ENCODE measurements at regions not wholly inside any gene's neighbourhood (a gene's known extent, or its start where the extent isn't known, plus 50 kb on each side); places are given as distances from the start of the nearest gene placed in this dataset.
"Not testable (repeated sequence)": the region's sequence is repeated elsewhere in the genome, so short reads cannot be mapped to it uniquely, and the experiment has no call there.

GRCh38 chr10:30740774-30741173 is 111.2 kb upstream of the LYZL2 start:
- ATAC-seq = not testable (repeated sequence)
- peak; percentile 61 for TF ChIP-seq ZNF8 (CRISPR knock-in tag; IDR thresholded peaks at IDR 0.05)

GRCh38 chr10:30738416-30738815 is 108.9 kb upstream of the LYZL2 start:
- TF ChIP-seq PATZ1 (CRISPR knock-in tag; IDR thresholded peaks at IDR 0.05; ENCODE audit: borderline replicate concordance) (no peak), CSRNP3 (CRISPR knock-in tag; IDR thresholded peaks at IDR 0.05) (no peak)
- ATAC-seq = no peak

GRCh38 chr10:30737931-30738391 is 108.4 kb upstream of the LYZL2 start:
- ATAC-seq = no peak
- TF ChIP-seq TSHZ2 (CRISPR knock-in tag; IDR thresholded peaks at IDR 0.05) (no peak), RARB (CRISPR knock-in tag; IDR thresholded peaks at IDR 0.05) (no peak), ZFP3 (CRISPR knock-in tag; IDR thresholded peaks at IDR 0.05) (no peak), ZNF70 (CRISPR knock-in tag; IDR thresholded peaks at IDR 0.05) (no peak), TOX (CRISPR knock-in tag; IDR thresholded peaks at IDR 0.05; ENCODE audit: borderline replicate concordance) (no peak), PPARA (CRISPR knock-in tag; IDR thresholded peaks at IDR 0.05; ENCODE audit: borderline replicate concordance) (no peak), CSDC2 (CRISPR knock-in tag; IDR thresholded peaks at IDR 0.05) (no peak), ZC3H10 (CRISPR knock-in tag; IDR thresholded peaks at IDR 0.05) (no peak), SNAI2 (CRISPR knock-in tag; IDR thresholded peaks at IDR 0.05) (no peak), ESRRG (CRISPR knock-in tag; IDR thresholded peaks at IDR 0.05) (no peak), ZNF565 (CRISPR knock-in tag; conservative IDR thresholded peaks at IDR 0.05; ENCODE audit: low read depth) (no peak), GLIS3 (CRISPR knock-in tag; IDR thresholded peaks at IDR 0.05) (no peak), POU6F1 (CRISPR knock-in tag; IDR thresholded peaks at IDR 0.05; ENCODE audit: borderline replicate concordance, low read depth) (no peak), CREB5 (CRISPR knock-in tag; IDR thresholded peaks at IDR 0.05; ENCODE audit: low read depth) (no peak), ZFP30 (CRISPR knock-in tag; IDR thresholded peaks at IDR 0.05) (no peak), TCF4 (CRISPR knock-in tag; IDR thresholded peaks at IDR 0.05; ENCODE audit: borderline replicate concordance) (no peak), PATZ1 (CRISPR knock-in tag; IDR thresholded peaks at IDR 0.05; ENCODE audit: borderline replicate concordance) (no peak), ISL1 (CRISPR knock-in tag; IDR thresholded peaks at IDR 0.05) (no peak)

Data from SK-N-SH treated with all-trans-retinoic acid at 6 μM for 48 hours (cell line).